GM12878 (cell line): ENCODE measurements at regions not wholly inside any gene's neighbourhood (a gene's known extent, or its start where the extent isn't known, plus 50 kb on each side); places are given as distances from the start of the nearest gene placed in this dataset.

Experiments used
- ATAC-seq: fragments of 200-7000 bp; cut with Tn5 transposase; 3 replicates; pipeline ENCODE4 v1.9.1; 2020; ENCODE audit warnings: mild to moderate bottlenecking, moderate library complexity
- BruUV-seq: library from RNA; stranded (reverse); fragments of 400-500 nt; replicated peaks from 2 replicates; lab custom pipeline; 2021; lab: Mats Ljungman, UMichigan
- CTCF ChIA-PET: fragments of 300-600 bp; sonication (Branson Sonifier 250); formaldehyde crosslinking; extraction: SDS; loops from one replicate; lab custom pipeline; 2021; ENCODE audit warnings: inconsistent platforms; lab: Yijun Ruan, JAX
- POLR2A ChIA-PET: fragments of 350-600 bp; formaldehyde crosslinking; extraction: SDS; loops from one replicate; lab custom pipeline; 2021; ENCODE audit warnings: inconsistent platforms; lab: Charles Lee
- RAD21 ChIA-PET: fragments of 300-600 bp; sonication (Branson Sonifier 250); formaldehyde crosslinking; loops from one replicate; lab custom pipeline; 2023; ENCODE audit warnings: antibody characterized with exemption; ENCODE audit not compliant: unreplicated experiment; lab: Charles Lee
- SMC1A ChIA-PET: fragments of 300-600 bp; sonication (Branson Sonifier 250); formaldehyde crosslinking; loops from one replicate; lab custom pipeline; 2023; ENCODE audit not compliant: unreplicated experiment, uncharacterized antibody; lab: Charles Lee
- DNase-seq: peaks from one replicate; pipeline ENCODE4 v3.0.0-alpha.2; 2011; ENCODE audit warnings: low read depth, low spot score
- FAIRE-seq: peaks from 3 replicates; lab custom pipeline; 2011; peaks lifted over from hg19 to GRCh38; lab: Jason Lieb, UNC
- H2AFZ ChIP-seq: 2 replicates; pipeline ENCODE4 v1.6.0; 2011; ENCODE audit warnings: low read depth, low read length, control low read depth; ENCODE audit not compliant: control insufficient read depth
- H3K27ac ChIP-seq: 2 replicates; pipeline ENCODE4 v1.5.1; 2011; ENCODE audit warnings: control low read depth; ENCODE audit not compliant: control insufficient read depth, insufficient read depth
- H3K27me3 ChIP-seq, 2 experiments: replicated peaks in 1 of 2; 2 replicates each; pipeline versions ENCODE4 v1.6.0 to v1.6.1; 2011; ENCODE audit warnings: low read length in 1 of 2; ENCODE audit not compliant: control insufficient read depth in 2 of 2, insufficient read depth in 2 of 2
- H3K36me3 ChIP-seq, 2 experiments: 2 replicates each; pipeline ENCODE4 v1.5.1; 2011; ENCODE audit warnings: low read length in 1 of 2; ENCODE audit not compliant: control insufficient read depth in 2 of 2, insufficient read depth in 2 of 2
- H3K4me1 ChIP-seq: 2 replicates; pipeline ENCODE4 v1.6.1; 2011; ENCODE audit warnings: mild to moderate bottlenecking, low read length, moderate library complexity, mixed read lengths; ENCODE audit not compliant: control insufficient read depth, insufficient read depth
- H3K4me2 ChIP-seq: 2 replicates; pipeline ENCODE4 v1.6.0; 2011; ENCODE audit warnings: control low read depth; ENCODE audit not compliant: control insufficient read depth, insufficient read depth
- H3K4me3 ChIP-seq: fragments of 200-600 bp; sonication (generic); 2 replicates; pipeline ENCODE4 v1.5.1; 2016
- H3K79me2 ChIP-seq: 2 replicates; pipeline ENCODE4 v1.6.0; 2011; ENCODE audit warnings: low read length; ENCODE audit not compliant: control insufficient read depth, insufficient read depth
- H3K9ac ChIP-seq: 2 replicates; pipeline ENCODE4 v1.8.0; 2011; ENCODE audit warnings: low read length, control low read depth, mixed read lengths; ENCODE audit not compliant: control insufficient read depth, insufficient read depth
- H3K9me3 ChIP-seq: replicated peaks from 3 replicates; pipeline ENCODE4 v1.5.1; 2011; ENCODE audit warnings: mild to moderate bottlenecking, low read length; ENCODE audit not compliant: control insufficient read depth, insufficient read depth
- H4K20me1 ChIP-seq: 2 replicates; pipeline ENCODE4 v1.6.0; 2011; ENCODE audit not compliant: control insufficient read depth, insufficient read depth
- CREM ChIP-seq: IDR thresholded peaks from 2 replicates; pipeline ENCODE4 v1.6.1; 2014; ENCODE audit warnings: antibody characterized with exemption, low read depth
- ESRRA ChIP-seq: IDR thresholded peaks from 2 replicates; pipeline ENCODE4 v1.6.1; 2012; ENCODE audit warnings: mild to moderate bottlenecking, low read length, improper control_type of control experiment
- GABPA ChIP-seq: IDR thresholded peaks from 2 replicates; pipeline ENCODE4 v1.6.1; 2014; ENCODE audit warnings: antibody characterized with exemption, low read depth, mild to moderate bottlenecking, inconsistent platforms
- GATAD2B ChIP-seq: fragments of 450-650 bp; conservative IDR thresholded peaks from 2 replicates; pipeline ENCODE4 v1.6.1; 2017; ENCODE audit warnings: low read depth, mild to moderate bottlenecking, moderate library complexity
- KAT2A ChIP-seq: conservative IDR thresholded peaks from 2 replicates; pipeline ENCODE4 v1.6.1; 2011; ENCODE audit warnings: low read depth, low read length; ENCODE audit not compliant: control insufficient read depth
- SIN3A ChIP-seq: IDR thresholded peaks from 2 replicates; pipeline ENCODE4 v1.6.1; 2012; ENCODE audit warnings: low read depth, low read length, improper control_type of control experiment
- SRF ChIP-seq, 2 experiments: IDR thresholded peaks; 2 replicates each; pipeline ENCODE4 v1.6.1; 2011; ENCODE audit warnings: low read depth in 2 of 2, low read length in 2 of 2, mild to moderate bottlenecking in 1 of 2, moderate library complexity in 1 of 2
- TCF7 ChIP-seq: IDR thresholded peaks from 2 replicates; pipeline ENCODE4 v1.6.1; 2014; ENCODE audit warnings: antibody characterized with exemption, borderline replicate concordance
- WGBS: methylation state at CpG from one replicate; pipeline ENCODE4 v1.1.6; 2016; ENCODE audit warnings: low lambda C conversion rate; ENCODE audit not compliant: insufficient replicate concordance, insufficient coverage; ENCODE audit errors: missing lambda C conversion rate; 5-methylcytosine and 5-hydroxymethylcytosine counted together
- in situ Hi-C: fragments of 300-500 bp; cut with MboI; formaldehyde crosslinking; loops from 9 replicates; pipeline ENCODE4 v1.14.3; 2018; ENCODE audit warnings: mixed read lengths
- intact Hi-C: fragments of 100-400 bp; cut with micrococcal nuclease; formaldehyde crosslinking; loops from one replicate; pipeline ENCODE4 v1.14.2; 2022; ENCODE audit not compliant: unreplicated experiment
- TF ChIP-seq, protein P1 (sequence below): fragments of 450-650 bp; IDR thresholded peaks from 2 replicates; pipeline ENCODE4 v1.6.1; 2014; ENCODE audit warnings: mild to moderate bottlenecking

GRCh38 chr21:28635541-28635940, 357.1 kb downstream of the LTN1 start:
- no peak for TF ChIP-seq SIN3A
- TF ChIP-seq, protein P1, sequence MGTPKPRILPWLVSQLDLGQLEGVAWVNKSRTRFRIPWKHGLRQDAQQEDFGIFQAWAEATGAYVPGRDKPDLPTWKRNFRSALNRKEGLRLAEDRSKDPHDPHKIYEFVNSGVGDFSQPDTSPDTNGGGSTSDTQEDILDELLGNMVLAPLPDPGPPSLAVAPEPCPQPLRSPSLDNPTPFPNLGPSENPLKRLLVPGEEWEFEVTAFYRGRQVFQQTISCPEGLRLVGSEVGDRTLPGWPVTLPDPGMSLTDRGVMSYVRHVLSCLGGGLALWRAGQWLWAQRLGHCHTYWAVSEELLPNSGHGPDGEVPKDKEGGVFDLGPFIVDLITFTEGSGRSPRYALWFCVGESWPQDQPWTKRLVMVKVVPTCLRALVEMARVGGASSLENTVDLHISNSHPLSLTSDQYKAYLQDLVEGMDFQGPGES: no peak
- no peak for TF ChIP-seq GATAD2B
- no peak for TF ChIP-seq SRF (IDR thresholded peaks at IDR 0.05; ENCODE audit: low read depth in 2 of 2, low read length in 2 of 2)
- no peak for TF ChIP-seq TCF7
- no peak for TF ChIP-seq KAT2A
- no peak for TF ChIP-seq ESRRA
- TF ChIP-seq GABPA: no peak
- no peak for TF ChIP-seq CREM
- BruUV-seq: no TSS peak
- SMC1A ChIA-PET: no interaction called here
- no peaks in the 10 kb centered on the region for H3K27me3 ChIP-seq
- WGBS: 0% methylated on average over 1 of the region's 1 CpG
- no peaks in the 10 kb centered on the region for H3K9me3 ChIP-seq
- no peak for FAIRE-seq
- no peak overlapping the region for H3K4me2 ChIP-seq
- H3K4me1 ChIP-seq: no peaks in the 10 kb centered on the region
- POLR2A ChIA-PET: no interaction called here
- intact Hi-C loops: no loop called here
- CTCF ChIA-PET: interaction anchor here (0.7 kb wide), 1 partner anchor 21 kb away, joined by 3 read pairs; no protein-coding TSS in a partner anchor
- H3K9ac ChIP-seq: no peak overlapping the region
- no peak overlapping the region for H3K27ac ChIP-seq
- H2AFZ ChIP-seq: no peak overlapping the region
- RAD21 ChIA-PET: no interaction called here
- no peak for ATAC-seq
- H3K36me3 ChIP-seq: no peaks in the 10 kb centered on the region
- in situ Hi-C loops: no loop called here
- no peaks in the 10 kb centered on the region for H4K20me1 ChIP-seq
- H3K79me2 ChIP-seq: no peaks in the 10 kb centered on the region
- DNase-seq: no peak
- no peak overlapping the region for H3K4me3 ChIP-seq
